Stomach (tissue), 8 donors: ENCODE measurements at regions not wholly inside any gene's neighbourhood (a gene's known extent, or its start where the extent isn't known, plus 50 kb on each side); places are given as distances from the start of the nearest gene placed in this dataset.

ENCODE experiments used
- DNase-seq, 2 donors: peaks; one replicate each; pipeline versions ENCODE4 v3.0.0 to v3.0.0-alpha.2; 2013 to 2019
- H3K27ac ChIP-seq, 5 donors: fragments of 200-600 bp in 4 of 5; sonication (generic) in 4 of 5; one replicate each; pipeline ENCODE4 v1.5.1; 2013 to 2019; ENCODE audit warnings: mild to moderate bottlenecking in 1 of 5, moderate library complexity in 1 of 5
- H3K27me3 ChIP-seq, 3 donors: fragments of 200-600 bp; sonication (generic); one replicate each; pipeline ENCODE4 v1.5.1; 2017 to 2019; ENCODE audit warnings: mixed run types in 1 of 3
- H3K36me3 ChIP-seq, 4 donors: fragments of 200-600 bp; sonication (generic); 1 replicate in 3 of 4; 2 replicates in 1 of 4; pipeline ENCODE4 v1.5.1; 2016 to 2019
- H3K4me1 ChIP-seq, 4 donors: fragments of 200-600 bp; sonication (generic); one replicate each; pipeline ENCODE4 v1.5.1; 2016 to 2019
- H3K4me3 ChIP-seq, 4 donors: fragments of 200-600 bp; sonication (generic) in 3 of 4; one replicate each; pipeline ENCODE4 v1.5.1; 2016 to 2019; ENCODE audit warnings: mild to moderate bottlenecking in 1 of 4
- H3K9me3 ChIP-seq, 4 donors: fragments of 200-600 bp; sonication (generic); one replicate each; pipeline ENCODE4 v1.5.1; 2016 to 2019
- CTCF ChIP-seq, 7 experiments: fragments of 450-650 bp in 4 of 7; fragments of 200-600 bp in 3 of 7; sonication (generic) in 3 of 7; IDR thresholded peaks; one replicate each; pipeline ENCODE4 v1.5.1; 2016 to 2019; ENCODE audit warnings: antibody characterized with exemption in 7 of 7, control low read depth in 2 of 7, mild to moderate bottlenecking in 1 of 7
- EP300 ChIP-seq: sonication (generic); formaldehyde crosslinking; IDR thresholded peaks from one replicate; pipeline ENCODE4 v1.6.1; 2017; ENCODE audit warnings: antibody characterized with exemption
- POLR2A ChIP-seq, 4 donors: fragments of 450-650 bp; IDR thresholded peaks; one replicate each; pipeline ENCODE4 v1.6.1; 2016; ENCODE audit warnings: antibody characterized with exemption in 4 of 4, control low read depth in 2 of 4, mild to moderate bottlenecking in 1 of 4, moderate library complexity in 1 of 4
- POLR2AphosphoS5 ChIP-seq, 3 donors: sonication (generic); formaldehyde crosslinking; IDR thresholded peaks; one replicate each; pipeline ENCODE4 v1.6.1; 2016; ENCODE audit warnings: antibody characterized with exemption in 3 of 3
- WGBS, 5 donors: extraction: QIAGEN DNeasy Blood & Tissue Kit in 3 of 5; methylation state at CpG; one replicate each; pipeline versions ENCODE4 v1.1.5 to v1.1.7; 2013 to 2018; 5-methylcytosine and 5-hydroxymethylcytosine counted together
- intact Hi-C: fragments of 100-400 bp; cut with DNase I; formaldehyde crosslinking; loops from one replicate; pipeline ENCODE4 v1.15.1; 2023; ENCODE audit warnings: low total_unique reads
- donor health status: healthy with polysubstance abuse.
- donor health status: Bipolar disorder and iron deficiency.
- donor health status: healthy.

GRCh38 chr14:86955771-86956354, 1037.1 kb downstream of the GALC start:
- 53 to 68% (median 64%) methylated on average over 5 of the region's 5 CpGs for WGBS, 5 donors
- Histone ChIP-seq H3K36me3 (no peaks in the 10 kb centered on the region), H3K27me3 (no peaks in the 10 kb centered on the region), H3K4me1 (no peaks in the 10 kb centered on the region), H3K27ac (no peak overlapping the region), H3K4me3 (no peak overlapping the region), H3K9me3 (no peaks in the 10 kb centered on the region)
- intact Hi-C loops = no loop called here
- DNase-seq = no peak
- TF ChIP-seq POLR2AphosphoS5 (IDR thresholded peaks at IDR 0.05) = no peak
- no peak for TF ChIP-seq POLR2A (IDR thresholded peaks at IDR 0.05)
- no peak for TF ChIP-seq EP300
- no peak for TF ChIP-seq CTCF (IDR thresholded peaks at IDR 0.05)

DNA sequence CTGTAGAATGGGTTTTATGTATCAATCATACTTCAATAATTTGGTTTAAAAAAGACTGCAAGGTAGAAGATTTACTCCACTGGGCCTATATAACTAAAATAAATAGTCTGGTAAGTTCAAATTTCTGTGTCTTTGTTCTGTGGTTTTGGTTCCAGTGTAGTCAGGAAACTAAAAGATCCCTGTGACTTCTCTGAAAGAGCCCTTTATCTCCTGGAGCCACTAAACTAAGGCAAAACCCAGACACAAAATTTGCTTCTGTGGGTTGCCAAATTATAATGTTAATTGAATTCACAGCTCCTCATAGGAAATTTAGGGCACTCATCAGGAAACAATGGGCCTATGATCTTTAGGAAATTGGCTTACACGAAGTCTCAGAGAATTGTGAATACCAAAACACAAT, 1038.4 kb downstream of the GALC start:
- no peaks in the 10 kb centered on the region for H3K36me3 ChIP-seq
- H3K4me3 ChIP-seq = no peak overlapping the region
- 53 to 75% (median 64%) methylated on average over 1 of the region's 1 CpG for WGBS, 5 donors
- DNase-seq = no peak
- H3K4me1 ChIP-seq = no peaks in the 10 kb centered on the region
- no peaks in the 10 kb centered on the region for H3K9me3 ChIP-seq
- intact Hi-C loops = no loop called here
- H3K27ac ChIP-seq = no peak overlapping the region
- H3K27me3 ChIP-seq = no peaks in the 10 kb centered on the region
- no peak for TF ChIP-seq CTCF (IDR thresholded peaks at IDR 0.05)

- intact Hi-C loops = no loop called here
- no peak overlapping the region for H3K27ac ChIP-seq
- TF ChIP-seq CTCF (IDR thresholded peaks at IDR 0.05) = no peak
- no peak for TF ChIP-seq EP300
- no peak for TF ChIP-seq POLR2AphosphoS5 (IDR thresholded peaks at IDR 0.05)
- TF ChIP-seq POLR2A (IDR thresholded peaks at IDR 0.05) = no peak
- H3K4me1 ChIP-seq = no peaks in the 10 kb centered on the region
- H3K36me3 ChIP-seq = no peaks in the 10 kb centered on the region
- WGBS, 5 donors = 82 to 89% (median 86%) methylated on average over 3 of the region's 3 CpGs
- H3K4me3 ChIP-seq = no peak overlapping the region
- no peak for DNase-seq
- no peaks in the 10 kb centered on the region for H3K27me3 ChIP-seq
- H3K9me3 ChIP-seq = no peaks in the 10 kb centered on the region
Measured at GRCh38 chr14:86946446-86946845, 1046.5 kb downstream of the GALC start.

GRCh38 chr14:86944434-86944833, 1048.5 kb downstream of the GALC start:
- H3K27me3 ChIP-seq = no peaks in the 10 kb centered on the region
- no peaks in the 10 kb centered on the region for H3K36me3 ChIP-seq
- DNase-seq = no peak
- no peak overlapping the region for H3K4me3 ChIP-seq
- H3K4me1 ChIP-seq = no peaks in the 10 kb centered on the region
- intact Hi-C loops = no loop called here
- TF ChIP-seq POLR2A (IDR thresholded peaks at IDR 0.05) = no peak
- TF ChIP-seq EP300 = no peak
- no peak for TF ChIP-seq CTCF (IDR thresholded peaks at IDR 0.05)
- no peak for TF ChIP-seq POLR2AphosphoS5 (IDR thresholded peaks at IDR 0.05)
- no peak overlapping the region for H3K27ac ChIP-seq
- no peaks in the 10 kb centered on the region for H3K9me3 ChIP-seq
- 84 to 88% (median 85%) methylated on average over 5 of the region's 5 CpGs for WGBS, 5 donors
